Bone marrow (tissue), 2 donors: ENCODE measurements at regions not wholly inside any gene's neighbourhood (a gene's known extent, or its start where the extent isn't known, plus 50 kb on each side); places are given as distances from the start of the nearest gene placed in this dataset.

ENCODE experiments used
- DNase-seq, 2 donors: peaks; one replicate each; lab custom pipeline; 2025; lab: John Stamatoyannopoulos, UW

- DNase-seq, result no peak
Observed at GRCh38 chr9:99537996-99538395, 283.7 kb upstream of the NR4A3 start.

- no peak for DNase-seq
Observed at GRCh38 chr9:99544526-99544925, 277.2 kb upstream of the NR4A3 start.

GRCh38 chr9:99549441-99549840 lies 272.2 kb upstream of the NR4A3 start:
- no peak for DNase-seq

- no peak for DNase-seq
Observed at GRCh38 chr9:99555792-99556191, 265.9 kb upstream of the NR4A3 start.

GRCh38 chr9:99556998-99557397 lies 264.7 kb upstream of the NR4A3 start:
- no peak for DNase-seq

- no peak for DNase-seq
Observed at GRCh38 chr9:99557816-99558215, 263.9 kb upstream of the NR4A3 start.

- no peak for DNase-seq
Observed at GRCh38 chr9:99559776-99560175, 261.9 kb upstream of the NR4A3 start.

- DNase-seq, result no peak
Observed at GRCh38 chr9:99560561-99560960, 261.1 kb upstream of the NR4A3 start.

- no peak for DNase-seq
Observed at GRCh38 chr9:99561509-99561917, 260.2 kb upstream of the NR4A3 start.

- no peak for DNase-seq
Observed at GRCh38 chr9:99561961-99562565, 259.6 kb upstream of the NR4A3 start.

- DNase-seq, result no peak
Observed at GRCh38 chr9:99563364-99563763, 258.3 kb upstream of the NR4A3 start.

- no peak for DNase-seq
Observed at GRCh38 chr9:99565203-99565602, 256.5 kb upstream of the NR4A3 start.

- DNase-seq, result no peak
Observed at GRCh38 chr9:99567436-99567835, 254.2 kb upstream of the NR4A3 start.

GRCh38 chr9:99569840-99570239 lies 251.8 kb upstream of the NR4A3 start:
- DNase-seq, result no peak

- no peak for DNase-seq
Observed at GRCh38 chr9:99572567-99572966, 249.1 kb upstream of the NR4A3 start.

GRCh38 chr9:99573085-99573484 lies 248.6 kb upstream of the NR4A3 start:
- no peak for DNase-seq

GRCh38 chr9:99573886-99574285 lies 247.8 kb upstream of the NR4A3 start:
- no peak for DNase-seq

- DNase-seq, result no peak
Observed at GRCh38 chr9:99576002-99576401, 245.7 kb upstream of the NR4A3 start.

GRCh38 chr9:99576876-99577275 lies 244.8 kb upstream of the NR4A3 start:
- no peak for DNase-seq

- no peak for DNase-seq
Observed at GRCh38 chr9:99577351-99577750, 244.3 kb upstream of the NR4A3 start.

- DNase-seq, result no peak
Observed at GRCh38 chr9:99578666-99579065, 243.0 kb upstream of the NR4A3 start.

GRCh38 chr9:99579964-99580363 lies 241.7 kb upstream of the NR4A3 start:
- peak in 1 of 2 donors; percentile 6 for DNase-seq

- DNase-seq, result no peak
Observed at GRCh38 chr9:99582814-99583213, 238.9 kb upstream of the NR4A3 start.

- DNase-seq, result no peak
Observed at GRCh38 chr9:99588299-99588698, 233.4 kb upstream of the NR4A3 start.

GRCh38 chr9:99588747-99589146 lies 232.9 kb upstream of the NR4A3 start:
- no peak for DNase-seq
